Hepatocyte (in vitro differentiated cells): ENCODE measurements at regions not wholly inside any gene's neighbourhood (a gene's known extent, or its start where the extent isn't known, plus 50 kb on each side); places are given as distances from the start of the nearest gene placed in this dataset.

Source experiments
- DNase-seq: peaks from one replicate; pipeline ENCODE4 v3.0.0-alpha.2; 2016; ENCODE audit warnings: low spot score
- H2AFZ ChIP-seq: fragments of 200-600 bp; sonication (generic); 2 replicates; pipeline ENCODE4 v1.6.0; 2016; ENCODE audit warnings: antibody characterized with exemption, mild to moderate bottlenecking
- H3K27ac ChIP-seq: fragments of 200-600 bp; sonication (generic); 2 replicates; pipeline ENCODE4 v1.5.1; 2016; ENCODE audit warnings: mild to moderate bottlenecking
- H3K27me3 ChIP-seq: fragments of 200-600 bp; sonication (generic); 2 replicates; pipeline ENCODE4 v1.6.1; 2016
- H3K36me3 ChIP-seq: fragments of 200-600 bp; sonication (generic); replicated peaks from 2 replicates; pipeline ENCODE4 v1.5.1; 2016; ENCODE audit warnings: low read depth; ENCODE audit not compliant: insufficient read depth
- H3K4me1 ChIP-seq: fragments of 200-600 bp; sonication (generic); 2 replicates; pipeline ENCODE4 v1.5.1; 2016; ENCODE audit warnings: mild to moderate bottlenecking, moderate library complexity; ENCODE audit not compliant: insufficient read depth
- H3K4me2 ChIP-seq: fragments of 200-600 bp; sonication (generic); 2 replicates; pipeline ENCODE4 v1.6.0; 2016
- H3K4me3 ChIP-seq: fragments of 200-600 bp; sonication (generic); 2 replicates; pipeline ENCODE4 v1.5.1; 2016; ENCODE audit warnings: mild to moderate bottlenecking
- H3K79me2 ChIP-seq: fragments of 200-600 bp; sonication (generic); 2 replicates; pipeline ENCODE4 v1.6.0; 2017; ENCODE audit warnings: mild to moderate bottlenecking
- H3K9me2 ChIP-seq: fragments of 200-600 bp; sonication (generic); replicated peaks from 2 replicates; pipeline ENCODE4 v1.6.0; 2017; ENCODE audit warnings: mild to moderate bottlenecking; ENCODE audit not compliant: insufficient read depth
- H3K9me3 ChIP-seq: fragments of 200-600 bp; sonication (generic); 2 replicates; pipeline ENCODE4 v1.5.1; 2016; ENCODE audit warnings: low read depth, mild to moderate bottlenecking
- H4K20me1 ChIP-seq: fragments of 200-600 bp; sonication (generic); 2 replicates; pipeline ENCODE4 v1.6.0; 2016; ENCODE audit warnings: mild to moderate bottlenecking; ENCODE audit not compliant: insufficient read depth, poor library complexity, severe bottlenecking
- CTCF ChIP-seq: fragments of 200-600 bp; sonication (generic); IDR thresholded peaks from 2 replicates; pipeline ENCODE4 v1.5.1; 2016; ENCODE audit warnings: antibody characterized with exemption, mild to moderate bottlenecking; ENCODE audit not compliant: poor library complexity
- EZH2 ChIP-seq: fragments of 200-600 bp; sonication (generic); IDR thresholded peaks from 2 replicates; pipeline ENCODE4 v1.6.1; 2016; ENCODE audit warnings: antibody characterized with exemption, mild to moderate bottlenecking, borderline replicate concordance
- EZH2phosphoT487 ChIP-seq: fragments of 200-600 bp; sonication (generic); IDR thresholded peaks from one replicate; pipeline ENCODE4 v1.6.1; 2018; ENCODE audit warnings: antibody characterized with exemption, mild to moderate bottlenecking, low read depth, moderate library complexity; ENCODE audit not compliant: unreplicated experiment, severe bottlenecking
- WGBS: methylation state at CpG from one replicate; pipeline ENCODE4 v1.1.6; 2016; ENCODE audit warnings: low lambda C conversion rate; ENCODE audit errors: missing lambda C conversion rate; 5-methylcytosine and 5-hydroxymethylcytosine counted together

DNA sequence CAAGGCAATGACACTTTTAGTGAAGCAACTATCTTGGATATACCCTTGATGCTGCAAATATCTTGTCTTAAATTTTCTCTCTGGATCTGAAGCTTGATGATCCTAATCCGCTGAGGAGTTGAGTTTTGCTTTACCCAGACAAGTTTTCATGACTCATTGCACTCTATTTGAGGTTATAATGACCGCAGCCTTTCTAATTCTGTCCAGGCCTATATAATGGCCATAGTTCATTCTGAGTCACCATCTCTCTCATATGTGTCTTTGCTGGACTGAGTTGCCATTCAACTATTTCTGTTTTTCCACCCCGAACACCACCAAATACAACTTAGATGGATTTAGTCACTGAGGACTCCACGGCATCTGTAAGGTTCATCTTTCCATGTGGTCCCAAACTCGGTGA lies 802.1 kb upstream of the FAM98A start:
- Histone ChIP-seq H3K4me3 (no peak overlapping the region), H3K27ac (no peak overlapping the region), H4K20me1 (no peaks in the 10 kb centered on the region), H3K79me2 (no peaks in the 10 kb centered on the region), H3K9me2 (no peaks in the 10 kb centered on the region), H3K4me2 (no peak overlapping the region), H3K36me3 (no peaks in the 10 kb centered on the region), H3K27me3 (no peaks in the 10 kb centered on the region), H2AFZ (no peak overlapping the region), H3K9me3 (no peaks in the 10 kb centered on the region), H3K4me1 (no peaks in the 10 kb centered on the region)
- 85% methylated on average over 5 of the region's 5 CpGs for WGBS
- TF ChIP-seq CTCF, result no peak
- TF ChIP-seq EZH2phosphoT487, result no peak
- TF ChIP-seq EZH2, result no peak
- DNase-seq, result no peak

DNA sequence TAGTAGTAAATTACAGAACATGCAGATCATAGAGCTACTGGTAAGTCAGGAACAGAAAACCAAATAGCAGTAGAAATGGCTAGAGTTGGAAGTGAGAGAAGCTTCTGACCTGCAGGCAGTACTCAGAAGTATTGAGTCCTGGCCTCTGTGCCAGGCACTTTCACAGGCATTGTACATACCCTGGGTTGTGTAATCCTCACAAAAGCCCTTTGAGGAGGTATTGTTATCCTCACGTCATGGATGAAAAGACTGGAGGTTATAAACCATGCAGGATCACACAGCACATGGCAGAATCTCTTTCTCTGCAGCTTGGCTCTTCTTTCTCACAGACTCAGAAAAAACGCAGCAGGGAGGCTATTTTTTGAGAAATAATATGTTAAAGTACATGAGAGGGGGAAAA lies 789.3 kb upstream of the FAM98A start:
- H3K36me3 ChIP-seq, result no peaks in the 10 kb centered on the region
- no peaks in the 10 kb centered on the region for H4K20me1 ChIP-seq
- H2AFZ ChIP-seq, result no peak overlapping the region
- H3K27me3 ChIP-seq, result no peaks in the 10 kb centered on the region
- no peaks in the 10 kb centered on the region for H3K9me2 ChIP-seq
- H3K79me2 ChIP-seq, result no peaks in the 10 kb centered on the region
- H3K9me3 ChIP-seq, result no peaks in the 10 kb centered on the region
- no peak overlapping the region for H3K27ac ChIP-seq
- no peak for TF ChIP-seq EZH2
- TF ChIP-seq EZH2phosphoT487, result no peak
- no peak for TF ChIP-seq CTCF
- H3K4me1 ChIP-seq, result no peaks in the 10 kb centered on the region
- no peak overlapping the region for H3K4me3 ChIP-seq
- no peak overlapping the region for H3K4me2 ChIP-seq
- WGBS, result 66% methylated on average over 2 of the region's 2 CpGs
- DNase-seq, result no peak

DNA sequence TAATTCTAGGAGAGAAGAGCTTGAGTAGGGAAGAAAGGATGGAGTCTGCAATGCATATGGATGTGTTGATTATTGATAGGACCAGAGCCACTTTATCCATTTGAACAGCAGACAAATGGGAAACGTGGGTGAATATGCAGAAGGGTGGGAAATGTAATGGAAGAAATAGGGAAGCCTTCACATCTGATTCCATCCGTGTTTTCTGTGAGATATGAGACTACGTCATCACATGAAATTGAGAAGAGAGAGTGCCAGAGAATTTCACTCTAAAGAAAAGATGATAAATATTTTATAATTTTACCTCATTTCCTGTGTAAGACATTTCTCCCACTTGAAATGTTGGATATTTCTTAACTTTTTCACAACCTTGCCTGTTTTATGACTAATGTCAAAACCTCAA lies 788.4 kb upstream of the FAM98A start:
- Histone ChIP-seq H3K4me2 (no peak overlapping the region), H4K20me1 (no peaks in the 10 kb centered on the region), H3K4me3 (no peak overlapping the region), H3K27me3 (no peaks in the 10 kb centered on the region), H3K4me1 (no peaks in the 10 kb centered on the region), H3K27ac (no peak overlapping the region), H2AFZ (no peak overlapping the region), H3K9me3 (no peaks in the 10 kb centered on the region), H3K36me3 (no peaks in the 10 kb centered on the region), H3K9me2 (no peaks in the 10 kb centered on the region), H3K79me2 (no peaks in the 10 kb centered on the region)
- WGBS, result 80% methylated on average over 3 of the region's 3 CpGs
- TF ChIP-seq EZH2phosphoT487 (no peak), EZH2 (no peak), CTCF (no peak)
- DNase-seq, result no peak

DNA sequence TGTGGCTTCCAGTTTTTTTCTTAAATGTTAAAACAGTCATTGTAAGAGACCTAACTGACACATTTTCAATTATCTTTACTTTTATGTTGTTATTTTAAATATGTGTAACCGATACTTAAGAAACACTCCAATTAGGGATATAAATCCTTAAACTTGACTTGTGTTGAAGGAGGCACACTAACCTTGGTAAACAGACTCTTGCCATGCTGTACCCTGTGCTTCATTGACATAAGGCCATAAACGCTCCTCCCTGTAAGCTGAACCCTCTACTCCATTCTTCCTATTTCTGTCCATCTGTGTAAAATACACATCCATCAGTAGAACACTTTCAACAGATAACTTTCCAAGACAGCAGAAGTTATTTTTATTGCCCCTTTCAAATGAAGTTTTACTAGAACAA lies 780.5 kb upstream of the FAM98A start:
- Histone ChIP-seq H3K9me2 (no peaks in the 10 kb centered on the region), H3K36me3 (no peaks in the 10 kb centered on the region), H3K79me2 (no peaks in the 10 kb centered on the region), H2AFZ (no peak overlapping the region), H3K4me2 (no peak overlapping the region), H3K27me3 (no peaks in the 10 kb centered on the region), H3K27ac (no peak overlapping the region), H3K9me3 (no peaks in the 10 kb centered on the region), H3K4me1 (no peaks in the 10 kb centered on the region), H4K20me1 (no peaks in the 10 kb centered on the region), H3K4me3 (no peak overlapping the region)
- TF ChIP-seq CTCF, result no peak
- no peak for TF ChIP-seq EZH2
- TF ChIP-seq EZH2phosphoT487, result no peak
- WGBS, result 60% methylated on average over 2 of the region's 2 CpGs
- no peak for DNase-seq
